Lung (tissue), 11 donors: ENCODE measurements at regions not wholly inside any gene's neighbourhood (a gene's known extent, or its start where the extent isn't known, plus 50 kb on each side); places are given as distances from the start of the nearest gene placed in this dataset.

Experiments used
- ATAC-seq: fragments of 200-7000 bp; cut with Tn5 transposase; one replicate; pipeline ENCODE4 v1.9.1; 2020; ENCODE audit warnings: moderate number of reproducible peaks; ENCODE audit not compliant: insufficient read depth, low FRiP score
- DNase-seq, 3 donors: peaks; one replicate each; pipeline ENCODE4 v3.0.0-alpha.2; 2013 to 2017
- H3K27ac ChIP-seq, 2 donors: one replicate each; pipeline ENCODE4 v1.5.1; 2013; ENCODE audit warnings: mild to moderate bottlenecking in 2 of 2, moderate library complexity in 2 of 2, control low read depth in 1 of 2, inconsistent platforms in 1 of 2, low read depth in 1 of 2, low read length in 1 of 2
- H3K27me3 ChIP-seq, 3 donors: one replicate each; pipeline ENCODE4 v1.5.1; 2013; ENCODE audit warnings: low read length in 2 of 3; ENCODE audit not compliant: control insufficient read depth in 3 of 3, insufficient read depth in 3 of 3
- H3K36me3 ChIP-seq, 4 donors: one replicate each; pipeline ENCODE4 v1.5.1; 2013; ENCODE audit warnings: low read length in 4 of 4, mild to moderate bottlenecking in 1 of 4, moderate library complexity in 1 of 4; ENCODE audit not compliant: control insufficient read depth in 4 of 4, insufficient read depth in 4 of 4
- H3K4me1 ChIP-seq, 5 donors: one replicate each; pipeline ENCODE4 v1.5.1; 2013; ENCODE audit warnings: low read length in 5 of 5, mild to moderate bottlenecking in 2 of 5, moderate library complexity in 1 of 5; ENCODE audit not compliant: control insufficient read depth in 5 of 5, insufficient read depth in 5 of 5
- H3K4me3 ChIP-seq: one replicate; pipeline ENCODE4 v1.5.1; 2013; ENCODE audit warnings: mild to moderate bottlenecking, control low read depth, moderate library complexity
- H3K9ac ChIP-seq, 2 donors: one replicate each; pipeline ENCODE4 v1.5.1; 2013; ENCODE audit warnings: low read length in 2 of 2, control low read depth in 1 of 2; ENCODE audit not compliant: insufficient read depth in 1 of 2
- H3K9me3 ChIP-seq, 4 donors: one replicate each; pipeline ENCODE4 v1.5.1; 2013; ENCODE audit warnings: low read length in 3 of 4, mild to moderate bottlenecking in 1 of 4, moderate library complexity in 1 of 4; ENCODE audit not compliant: control insufficient read depth in 4 of 4, insufficient read depth in 3 of 4
- WGBS, 2 donors: extraction: QIAGEN DNeasy Blood & Tissue Kit; methylation state at CpG; one replicate each; pipeline ENCODE4 v1.1.7; 2013; 5-methylcytosine and 5-hydroxymethylcytosine counted together
- TF ChIP-seq, protein P1 (sequence below): IDR thresholded peaks from 2 replicates; pipeline ENCODE4 v1.5.1; 2012; ENCODE audit warnings: mild to moderate bottlenecking; ENCODE audit errors: control extremely low read depth, extremely low read depth
- donor health status: control.
- donor health status: control.
- donor health status: Bipolar disorder and iron deficiency.
- donor health status: healthy.
- donor health status: DM: yes; HTN: yes; CAD: no.

GRCh38 chr4:22986262-22986661 is 293.5 kb downstream of the GBA3 start:
- TF ChIP-seq, protein P1, sequence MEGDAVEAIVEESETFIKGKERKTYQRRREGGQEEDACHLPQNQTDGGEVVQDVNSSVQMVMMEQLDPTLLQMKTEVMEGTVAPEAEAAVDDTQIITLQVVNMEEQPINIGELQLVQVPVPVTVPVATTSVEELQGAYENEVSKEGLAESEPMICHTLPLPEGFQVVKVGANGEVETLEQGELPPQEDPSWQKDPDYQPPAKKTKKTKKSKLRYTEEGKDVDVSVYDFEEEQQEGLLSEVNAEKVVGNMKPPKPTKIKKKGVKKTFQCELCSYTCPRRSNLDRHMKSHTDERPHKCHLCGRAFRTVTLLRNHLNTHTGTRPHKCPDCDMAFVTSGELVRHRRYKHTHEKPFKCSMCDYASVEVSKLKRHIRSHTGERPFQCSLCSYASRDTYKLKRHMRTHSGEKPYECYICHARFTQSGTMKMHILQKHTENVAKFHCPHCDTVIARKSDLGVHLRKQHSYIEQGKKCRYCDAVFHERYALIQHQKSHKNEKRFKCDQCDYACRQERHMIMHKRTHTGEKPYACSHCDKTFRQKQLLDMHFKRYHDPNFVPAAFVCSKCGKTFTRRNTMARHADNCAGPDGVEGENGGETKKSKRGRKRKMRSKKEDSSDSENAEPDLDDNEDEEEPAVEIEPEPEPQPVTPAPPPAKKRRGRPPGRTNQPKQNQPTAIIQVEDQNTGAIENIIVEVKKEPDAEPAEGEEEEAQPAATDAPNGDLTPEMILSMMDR = no peak
- Histone ChIP-seq H3K36me3 (no peaks in the 10 kb centered on the region), H3K27me3 (no peaks in the 10 kb centered on the region), H3K9me3 (peaks cover 0 to 6% (median under 1%) of the 10 kb centered on the region in 4 donors), H3K27ac (no peak overlapping the region), H3K4me1 (peaks cover 0 to 7% (median 0%) of the 10 kb centered on the region in 5 donors), H3K9ac (no peak overlapping the region), H3K4me3 (no peak overlapping the region)
- DNase-seq = no peak
- ATAC-seq = no peak

- Histone ChIP-seq H3K27me3 (no peaks in the 10 kb centered on the region), H3K4me3 (no peak overlapping the region), H3K4me1 (peaks cover 0 to 7% (median 0%) of the 10 kb centered on the region in 5 donors), H3K36me3 (no peaks in the 10 kb centered on the region), H3K9me3 (peaks cover 0 to 6% (median 0%) of the 10 kb centered on the region in 4 donors), H3K9ac (no peak overlapping the region), H3K27ac (no peak overlapping the region)
- WGBS, 2 donors = 76 to 91% methylated on average over 2 of the region's 2 CpGs
- no peak for DNase-seq
- ATAC-seq = no peak
- TF ChIP-seq, protein P1 = no peak
Observed at GRCh38 chr4:22984390-22984789, 291.7 kb downstream of the GBA3 start.

GRCh38 chr4:22978656-22979055 is 285.9 kb downstream of the GBA3 start:
- TF ChIP-seq, protein P1 = no peak
- H3K9me3 ChIP-seq = peaks cover 0 to 8% (median 2%) of the 10 kb centered on the region in 4 donors
- no peaks in the 10 kb centered on the region for H3K27me3 ChIP-seq
- H3K4me3 ChIP-seq = no peak overlapping the region
- no peaks in the 10 kb centered on the region for H3K4me1 ChIP-seq
- H3K36me3 ChIP-seq = no peaks in the 10 kb centered on the region
- ATAC-seq (no peak), DNase-seq (no peak)
- H3K9ac ChIP-seq = no peak overlapping the region
- H3K27ac ChIP-seq = no peak overlapping the region

GRCh38 chr4:22970665-22971064 is 277.9 kb downstream of the GBA3 start:
- H3K27ac ChIP-seq = no peak overlapping the region

More at GRCh38 chr4:22970665-22971064, 277.9 kb downstream of the GBA3 start:
- H3K36me3 ChIP-seq = no peaks in the 10 kb centered on the region
- DNase-seq (no peak), ATAC-seq (no peak)
- TF ChIP-seq, protein P1 = no peak
- H3K9me3 ChIP-seq = peaks cover 0 to 3% (median under 1%) of the 10 kb centered on the region in 4 donors
- WGBS, 2 donors = 64 to 80% methylated on average over 1 of the region's 1 CpG
- no peaks in the 10 kb centered on the region for H3K27me3 ChIP-seq
- no peak overlapping the region for H3K9ac ChIP-seq
- H3K4me1 ChIP-seq = peaks cover 0 to 4% (median 0%) of the 10 kb centered on the region in 5 donors
- no peak overlapping the region for H3K4me3 ChIP-seq
